ENCODE measurements at regions not wholly inside any gene's neighbourhood (a gene's known extent, or its start where the extent isn't known, plus 50 kb on each side); places are given as distances from the start of the nearest gene placed in this dataset.
A peak's percentile ranks its signal among the peaks of the same experiment; 100 is the strongest.

- no peak for DNase-seq
Measured at GRCh38 chrX:5829469-5829868, 399.2 kb downstream of the NLGN4X start.

GRCh38 chrX:5829060-5829459 lies 399.6 kb downstream of the NLGN4X start:
- DNase-seq: no peak

- no peak for DNase-seq
Measured at GRCh38 chrX:5823903-5824302, 404.8 kb downstream of the NLGN4X start.

GRCh38 chrX:5810636-5811035 lies 418.0 kb downstream of the NLGN4X start:
- no peak for DNase-seq

- peak; percentile 36 for DNase-seq
Measured at GRCh38 chrX:5807181-5807580, 421.5 kb downstream of the NLGN4X start.

- no peak for DNase-seq
Measured at GRCh38 chrX:5802391-5802790, 426.3 kb downstream of the NLGN4X start.

- no peak for DNase-seq
Measured at GRCh38 chrX:5791721-5792120, 436.9 kb downstream of the NLGN4X start.

- DNase-seq: no peak
Measured at GRCh38 chrX:5788910-5789309, 439.8 kb downstream of the NLGN4X start.

- peak; percentile 16 for DNase-seq
Measured at GRCh38 chrX:5780821-5781220, 447.8 kb downstream of the NLGN4X start.

GRCh38 chrX:5775846-5776430 lies 452.7 kb downstream of the NLGN4X start:
- DNase-seq: no peak

- no peak for DNase-seq
Measured at GRCh38 chrX:5774446-5774845, 454.2 kb downstream of the NLGN4X start.

GRCh38 chrX:5771441-5771840 lies 457.2 kb downstream of the NLGN4X start:
- peak; percentile 38 for DNase-seq

- DNase-seq: no peak
Measured at GRCh38 chrX:5756616-5757015, 472.1 kb downstream of the NLGN4X start.

- no peak for DNase-seq
Measured at GRCh38 chrX:5753291-5753690, 475.4 kb downstream of the NLGN4X start.

- DNase-seq: no peak
Measured at GRCh38 chrX:5752831-5753230, 475.8 kb downstream of the NLGN4X start.

GRCh38 chrX:5748586-5749150 lies 480.0 kb downstream of the NLGN4X start:
- peak; percentile 22 for DNase-seq

- DNase-seq: no peak
Measured at GRCh38 chrX:5746231-5746630, 482.4 kb downstream of the NLGN4X start.

GRCh38 chrX:5733501-5733900 lies 495.2 kb downstream of the NLGN4X start:
- DNase-seq: no peak

- peak; percentile 43 for DNase-seq
Measured at GRCh38 chrX:5730556-5730955, 498.1 kb downstream of the NLGN4X start.

GRCh38 chrX:5726224-5726623 lies 502.4 kb downstream of the NLGN4X start:
- peak; percentile 70 for DNase-seq

GRCh38 chrX:5724123-5724522 lies 504.5 kb downstream of the NLGN4X start:
- no peak for DNase-seq

GRCh38 chrX:5718651-5719050 lies 510.0 kb downstream of the NLGN4X start:
- DNase-seq: peak; percentile 34

- DNase-seq: no peak
Measured at GRCh38 chrX:5716666-5717065, 512.0 kb downstream of the NLGN4X start.

- DNase-seq: peak; percentile 76
Measured at GRCh38 chrX:5708251-5708650, 520.4 kb downstream of the NLGN4X start.

GRCh38 chrX:5702890-5703289 lies 525.8 kb downstream of the NLGN4X start:
- DNase-seq: no peak
